ENCODE measurements at regions not wholly inside any gene's neighbourhood (a gene's known extent, or its start where the extent isn't known, plus 50 kb on each side); places are given as distances from the start of the nearest gene placed in this dataset.

GRCh38 chr4:62640296-62640695 is 1440.2 kb downstream of the ADGRL3 start:
- WGBS, 5 donors, result 57 to 66% (median 62%) methylated on average over 2 of the region's 2 CpGs

GRCh38 chr4:62627671-62628070 is 1427.5 kb downstream of the ADGRL3 start:
- no peaks in the 10 kb centered on the region for H3K27me3 ChIP-seq (replicated peaks in 1 of 7)
- WGBS, 5 donors, result 70 to 79% (median 73%) methylated on average over 2 of the region's 2 CpGs
- no peaks in the 10 kb centered on the region for H3K4me1 ChIP-seq

More at GRCh38 chr4:62640296-62640695, 1440.2 kb downstream of the ADGRL3 start:
- Histone ChIP-seq H3K4me1 (no peaks in the 10 kb centered on the region), H3K36me3 (no peaks in the 10 kb centered on the region), H3K4me3 (no peak overlapping the region), H3K27me3 (replicated peaks in 1 of 7) (no peaks in the 10 kb centered on the region), H3K9me3 (peaks cover 0 to 3% (median 0%) of the 10 kb centered on the region in 8 donors), H3K27ac (no peak overlapping the region)
- TF ChIP-seq POLR2AphosphoS5 (IDR thresholded peaks at IDR 0.05) (no peak), CTCF (IDR thresholded peaks at IDR 0.05 in 8 of 11, conservative IDR thresholded peaks at IDR 0.05 in 3 of 11) (no peak), POLR2A (IDR thresholded peaks at IDR 0.05) (no peak)
- DNase-seq, result no peak
- intact Hi-C loops (cut with DNase I; ENCODE audit: low total_unique reads), result no loop called here

GRCh38 chr4:62627141-62627540 is 1427.0 kb downstream of the ADGRL3 start:
- intact Hi-C loops (cut with DNase I; ENCODE audit: low total_unique reads), result no loop called here
- DNase-seq, result no peak
- Histone ChIP-seq H3K9me3 (peaks cover 0 to 17% (median 6%) of the 10 kb centered on the region in 8 donors), H3K4me1 (no peaks in the 10 kb centered on the region), H3K36me3 (no peaks in the 10 kb centered on the region), H3K27me3 (replicated peaks in 1 of 7) (no peaks in the 10 kb centered on the region), H3K27ac (no peak overlapping the region), H3K4me3 (no peak overlapping the region)
- TF ChIP-seq POLR2A (IDR thresholded peaks at IDR 0.05) (no peak), POLR2AphosphoS5 (IDR thresholded peaks at IDR 0.05) (no peak), CTCF (IDR thresholded peaks at IDR 0.05 in 8 of 11, conservative IDR thresholded peaks at IDR 0.05 in 3 of 11) (no peak)
- WGBS, 5 donors, result 63 to 89% (median 73%) methylated on average over 3 of the region's 3 CpGs

More at GRCh38 chr4:62627671-62628070, 1427.5 kb downstream of the ADGRL3 start:
- TF ChIP-seq CTCF (IDR thresholded peaks at IDR 0.05 in 8 of 11, conservative IDR thresholded peaks at IDR 0.05 in 3 of 11) (no peak), POLR2A (IDR thresholded peaks at IDR 0.05) (no peak), POLR2AphosphoS5 (IDR thresholded peaks at IDR 0.05) (no peak)
- DNase-seq, result no peak
- peaks cover 0 to 19% (median 6%) of the 10 kb centered on the region in 8 donors for H3K9me3 ChIP-seq
- H3K36me3 ChIP-seq, result no peaks in the 10 kb centered on the region
- H3K4me3 ChIP-seq, result no peak overlapping the region
- intact Hi-C loops (cut with DNase I; ENCODE audit: low total_unique reads), result no loop called here
- H3K27ac ChIP-seq, result no peak overlapping the region

GRCh38 chr4:62622089-62622488 is 1422.0 kb downstream of the ADGRL3 start:
- no peaks in the 10 kb centered on the region for H3K36me3 ChIP-seq
- H3K27ac ChIP-seq, result no peak overlapping the region
- intact Hi-C loops (cut with DNase I; ENCODE audit: low total_unique reads), result no loop called here
- H3K4me3 ChIP-seq, result no peak overlapping the region
- peaks cover 0 to 5% (median 0%) of the 10 kb centered on the region in 8 donors for H3K9me3 ChIP-seq
- TF ChIP-seq POLR2AphosphoS5 (IDR thresholded peaks at IDR 0.05) (no peak), POLR2A (IDR thresholded peaks at IDR 0.05) (no peak), CTCF (IDR thresholded peaks at IDR 0.05 in 8 of 11, conservative IDR thresholded peaks at IDR 0.05 in 3 of 11) (no peak)
- DNase-seq, result no peak
- no peaks in the 10 kb centered on the region for H3K4me1 ChIP-seq
- no peaks in the 10 kb centered on the region for H3K27me3 ChIP-seq (replicated peaks in 1 of 7)
